ENCODE measurements at regions not wholly inside any gene's neighbourhood (a gene's known extent, or its start where the extent isn't known, plus 50 kb on each side); places are given as distances from the start of the nearest gene placed in this dataset.
"Not testable (repeated sequence)": the region's sequence is repeated elsewhere in the genome, so short reads cannot be mapped to it uniquely, and the experiment has no call there.

GRCh38 chr7:25448301-25448700 is 220.0 kb upstream of the NPVF start:
- Histone ChIP-seq H3K4me1 (replicated peaks in 1 of 2) (no peaks in the 10 kb centered on the region), H3K27ac (no peak overlapping the region), H3K4me3 (no peak overlapping the region)
- no peak for ATAC-seq (replicated peaks in 6 of 8)
- 7 to 100% (median 95%) methylated on average over 1 to 2 of the region's 2 CpGs for WGBS, 10 experiments
- in situ Hi-C loops (cut with MboI; ENCODE audit: low pct_unique_long_range_greater_than_20kb in 2 of 9, low sequenced_read_pairs in 9 of 9, unreplicated experiment in 9 of 9), result no loop called here

DNA sequence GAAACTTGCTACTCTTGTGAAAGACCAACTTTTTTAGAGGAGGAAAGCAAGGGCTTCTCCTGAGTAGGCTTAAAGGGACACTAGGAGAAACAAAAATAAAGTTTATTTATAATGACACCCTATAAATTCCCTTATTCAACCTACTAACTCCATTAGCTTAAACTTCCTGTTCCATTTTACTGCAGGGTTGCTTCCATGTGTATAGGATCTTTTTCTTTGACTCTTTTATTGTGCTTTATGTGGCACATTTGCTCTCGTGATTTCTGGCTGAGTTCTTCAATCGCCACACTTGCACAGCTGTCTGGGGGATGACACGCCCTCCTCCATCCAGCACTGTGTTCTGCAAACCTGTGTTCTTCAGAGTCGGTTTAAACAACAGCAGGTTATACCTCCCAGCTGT is 225.7 kb upstream of the NPVF start:
- peak in 2 of 8 experiments; percentile 15 to 48 for ATAC-seq (replicated peaks in 6 of 8)
- H3K27ac ChIP-seq, result no peak overlapping the region
- H3K4me1 ChIP-seq (replicated peaks in 1 of 2), result no peaks in the 10 kb centered on the region
- in situ Hi-C loops (cut with MboI; ENCODE audit: low pct_unique_long_range_greater_than_20kb in 2 of 9, low sequenced_read_pairs in 9 of 9, unreplicated experiment in 9 of 9), result no loop called here
- WGBS, 10 experiments, result 0 to 90% (median 52%) methylated on average over 1 to 4 of the region's 4 CpGs; no CpG with 5 or more reads in 2 of the 10 experiments
- no peak overlapping the region for H3K4me3 ChIP-seq

- ATAC-seq (replicated peaks in 6 of 8), result peak in 2 of 8 experiments; percentile 95
- WGBS, 10 experiments, result 20 to 92% (median 76%) methylated on average over 3 to 8 of the region's 9 CpGs; no CpG with 5 or more reads in 2 of the 10 experiments
- Histone ChIP-seq H3K4me1 (replicated peaks in 1 of 2) (no peaks in the 10 kb centered on the region), H3K27ac (no peak overlapping the region), H3K4me3 (no peak overlapping the region)
- in situ Hi-C loops (cut with MboI; ENCODE audit: low pct_unique_long_range_greater_than_20kb in 2 of 9, low sequenced_read_pairs in 9 of 9, unreplicated experiment in 9 of 9), result no loop called here
Measured at GRCh38 chr7:25454562-25455041, 226.3 kb upstream of the NPVF start.

- no peak overlapping the region for H3K27ac ChIP-seq
- in situ Hi-C loops (cut with MboI; ENCODE audit: low pct_unique_long_range_greater_than_20kb in 2 of 9, low sequenced_read_pairs in 9 of 9, unreplicated experiment in 9 of 9), result no loop called here
- no peaks in the 10 kb centered on the region for H3K4me1 ChIP-seq (replicated peaks in 1 of 2)
- WGBS, 10 experiments, result 44 to 100% (median 80%) methylated on average over 1 to 10 of the region's 10 CpGs; no CpG with 5 or more reads in 1 of the 10 experiments
- no peak overlapping the region for H3K4me3 ChIP-seq
- no peak for ATAC-seq (replicated peaks in 6 of 8)
Measured at GRCh38 chr7:25455683-25456251, 227.5 kb upstream of the NPVF start.

DNA sequence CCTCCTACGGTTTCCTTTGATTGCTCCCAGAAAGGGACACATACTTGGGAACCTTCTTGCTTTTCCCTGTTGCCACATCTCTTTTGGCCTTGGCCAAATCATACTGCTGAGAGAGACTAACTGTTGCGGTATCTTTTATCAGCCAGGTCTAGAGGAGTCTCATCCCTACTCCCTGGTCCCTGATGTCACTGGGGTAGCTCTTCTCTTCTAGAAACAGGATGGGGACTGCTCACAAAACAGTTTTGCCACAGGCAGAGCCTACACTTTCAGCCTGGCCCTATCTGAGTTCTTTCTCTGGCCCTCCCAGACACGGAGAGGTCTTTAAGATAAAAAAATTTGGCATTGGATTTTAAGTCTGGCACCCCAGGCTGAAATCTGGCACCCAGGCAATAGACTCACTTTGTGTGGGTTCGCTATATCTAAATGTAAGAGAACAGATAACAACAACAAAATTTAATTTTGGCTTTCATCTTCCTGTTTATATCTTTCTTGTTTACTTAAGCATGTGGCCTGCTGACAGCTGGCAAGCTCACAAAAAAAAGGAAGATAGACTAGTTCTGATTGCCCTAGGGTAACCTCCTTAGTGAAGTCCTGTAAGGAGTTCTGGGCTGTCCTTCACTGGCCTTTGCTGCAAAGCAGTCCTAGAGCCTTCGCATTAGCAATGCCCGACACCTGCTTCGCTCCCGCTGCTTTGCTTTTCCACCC is 228.3 kb upstream of the NPVF start:
- ATAC-seq (replicated peaks in 6 of 8), result no peak
- no peak overlapping the region for H3K4me3 ChIP-seq

DNA sequence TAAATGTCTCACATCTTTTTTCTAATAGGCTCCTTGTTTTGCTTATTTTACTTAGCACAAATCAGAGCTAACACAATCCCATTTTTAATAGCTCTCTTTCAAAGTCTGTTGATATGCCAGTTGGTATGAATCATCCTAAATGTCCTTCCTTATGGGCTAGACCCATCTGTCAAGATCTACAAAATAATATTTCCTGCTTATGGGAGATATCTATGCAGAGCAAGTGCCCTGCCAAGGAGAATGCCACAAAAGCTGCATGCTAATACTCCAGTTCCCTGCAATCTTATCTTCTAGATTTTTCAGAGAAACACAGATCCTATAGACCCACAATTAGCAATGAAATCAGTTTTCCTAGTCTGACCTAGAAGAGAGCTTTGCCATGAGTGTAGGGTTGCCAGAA is 230.8 kb upstream of the NPVF start:
- ATAC-seq (replicated peaks in 6 of 8), result no peak
- in situ Hi-C loops (cut with MboI; ENCODE audit: low pct_unique_long_range_greater_than_20kb in 2 of 9, low sequenced_read_pairs in 9 of 9, unreplicated experiment in 9 of 9), result no loop called here
- H3K4me1 ChIP-seq (replicated peaks in 1 of 2), result no peaks in the 10 kb centered on the region

More for the DNA sequence above, 228.3 kb upstream of the NPVF start:
- Histone ChIP-seq H3K4me1 (replicated peaks in 1 of 2) (no peaks in the 10 kb centered on the region), H3K27ac (no peak overlapping the region)
- 0 to 100% (median 84%) methylated on average over 2 to 7 of the region's 8 CpGs for WGBS, 10 experiments
- in situ Hi-C loops (cut with MboI; ENCODE audit: low pct_unique_long_range_greater_than_20kb in 2 of 9, low sequenced_read_pairs in 9 of 9, unreplicated experiment in 9 of 9), result no loop called here

DNA sequence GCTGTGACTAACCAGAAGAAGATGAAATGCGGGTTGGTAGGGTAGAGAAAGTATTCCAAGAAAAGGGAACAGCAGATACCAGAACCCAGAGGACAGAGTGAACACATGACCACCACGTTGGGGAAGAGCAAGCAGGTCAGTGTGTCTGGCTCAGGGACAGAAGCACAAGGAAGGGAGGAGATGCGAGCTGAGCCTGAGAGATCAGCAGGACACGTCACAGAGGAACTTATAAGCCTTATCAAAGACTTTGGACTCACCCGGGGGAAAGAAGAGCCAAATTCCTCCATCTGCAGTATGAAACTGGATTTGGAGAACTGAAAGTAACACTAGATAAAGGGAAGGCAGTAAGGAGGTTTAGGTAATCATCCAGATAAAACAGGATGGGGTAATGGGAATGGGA is 232.1 kb upstream of the NPVF start:
- H3K4me1 ChIP-seq (replicated peaks in 1 of 2), result no peaks in the 10 kb centered on the region
- H3K27ac ChIP-seq, result no peak overlapping the region
- 29 to 93% (median 70%) methylated on average over 2 to 5 of the region's 5 CpGs; no CpG with 5 or more reads in 1 of the 10 experiments for WGBS, 10 experiments
- in situ Hi-C loops (cut with MboI; ENCODE audit: low pct_unique_long_range_greater_than_20kb in 2 of 9, low sequenced_read_pairs in 9 of 9, unreplicated experiment in 9 of 9), result no loop called here
- ATAC-seq (replicated peaks in 6 of 8), result no peak
- no peak overlapping the region for H3K4me3 ChIP-seq

More for the DNA sequence above, 230.8 kb upstream of the NPVF start:
- H3K27ac ChIP-seq, result no peak overlapping the region
- H3K4me3 ChIP-seq, result no peak overlapping the region

DNA sequence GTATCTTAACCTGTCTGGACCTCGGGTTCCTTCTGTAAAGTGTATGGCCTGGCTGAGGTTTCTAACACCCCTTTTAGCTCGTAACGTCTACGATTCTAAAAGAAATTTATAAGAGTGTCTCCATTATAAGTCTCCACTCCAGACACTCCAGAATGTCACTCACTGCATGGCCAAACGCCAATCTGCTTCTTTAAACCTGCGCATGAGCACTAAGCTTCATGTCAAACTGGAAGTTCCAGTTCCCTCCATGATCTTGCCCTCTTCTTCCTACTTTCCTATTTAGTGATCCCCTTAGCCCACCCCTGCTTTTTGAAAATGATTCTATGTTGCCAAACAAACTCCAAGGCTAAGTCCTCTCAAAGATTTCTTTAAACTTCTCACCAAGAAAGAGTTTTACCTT is 241.4 kb upstream of the NPVF start:
- Histone ChIP-seq H3K4me1 (replicated peaks in 1 of 2) (no peaks in the 10 kb centered on the region), H3K4me3 (no peak overlapping the region), H3K27ac (no peak overlapping the region)
- in situ Hi-C loops (cut with MboI; ENCODE audit: low pct_unique_long_range_greater_than_20kb in 2 of 9, low sequenced_read_pairs in 9 of 9, unreplicated experiment in 9 of 9), result no loop called here
- ATAC-seq (replicated peaks in 6 of 8), result no peak
- WGBS, 10 experiments, result 28 to 100% (median 88%) methylated on average over 1 to 6 of the region's 6 CpGs; no CpG with 5 or more reads in 1 of the 10 experiments

DNA sequence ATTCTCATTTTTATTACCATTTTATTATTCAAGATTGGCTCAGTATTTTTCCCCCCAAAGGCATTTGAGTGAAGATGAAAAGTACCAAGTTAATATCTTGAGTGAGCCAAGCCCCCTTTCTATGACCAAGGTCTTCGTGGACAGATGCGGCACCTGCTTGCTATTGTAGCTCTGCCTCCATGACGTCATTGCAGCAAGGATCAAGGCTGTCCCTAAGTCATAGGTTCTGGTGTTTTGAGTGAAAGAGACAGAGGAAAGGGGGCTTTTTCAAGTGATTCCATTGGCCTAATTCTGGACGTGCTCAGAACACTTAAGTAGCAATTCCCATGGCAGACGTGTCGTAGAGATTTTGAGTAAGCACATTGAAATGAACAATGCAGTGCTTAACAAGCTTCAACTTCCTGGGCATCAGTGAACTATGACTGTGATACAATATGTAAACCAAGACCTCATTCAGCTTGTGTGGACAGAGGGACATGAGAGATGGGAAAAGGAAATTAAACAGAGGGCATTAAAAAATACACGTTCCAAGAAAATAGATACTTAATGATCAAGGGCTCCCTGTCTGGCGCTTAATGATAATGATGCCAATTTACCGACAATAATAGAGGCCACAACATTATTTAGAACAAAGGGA is 248.7 kb upstream of the NPVF start:
- no peaks in the 10 kb centered on the region for H3K4me1 ChIP-seq (replicated peaks in 1 of 2)
- WGBS, 10 experiments, result 33 to 82% (median 65%) methylated on average over 2 to 9 of the region's 9 CpGs; no CpG with 5 or more reads in 1 of the 10 experiments
- H3K4me3 ChIP-seq, result no peak overlapping the region
- in situ Hi-C loops (cut with MboI; ENCODE audit: low pct_unique_long_range_greater_than_20kb in 2 of 9, low sequenced_read_pairs in 9 of 9, unreplicated experiment in 9 of 9), result no loop called here
- ATAC-seq (replicated peaks in 6 of 8), result peak in 1 of 8 experiments; percentile 70
- H3K27ac ChIP-seq, result no peak overlapping the region

DNA sequence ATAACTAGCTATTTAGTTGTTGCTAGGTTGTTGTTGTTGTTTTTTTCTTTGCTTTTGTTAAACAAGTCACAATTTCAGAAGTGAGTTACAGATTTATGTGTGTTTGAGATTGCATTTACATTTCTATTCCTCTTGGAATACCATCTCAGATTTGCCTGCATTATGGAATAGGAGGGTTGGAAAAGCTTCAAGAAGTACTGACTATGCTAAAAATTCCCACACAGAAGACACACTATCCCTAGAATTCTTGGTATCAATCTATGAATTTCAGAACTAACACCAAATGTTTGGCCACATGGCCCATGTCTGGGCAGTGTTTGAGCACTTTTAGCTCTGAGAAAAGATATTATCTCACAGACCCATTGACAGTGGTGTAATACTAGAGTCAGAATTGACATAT is 249.9 kb upstream of the NPVF start:
- H3K4me1 ChIP-seq (replicated peaks in 1 of 2); H3K27ac ChIP-seq; ATAC-seq (replicated peaks in 6 of 8); in situ Hi-C loops (cut with MboI; ENCODE audit: low pct_unique_long_range_greater_than_20kb in 2 of 9, low sequenced_read_pairs in 9 of 9, unreplicated experiment in 9 of 9); H3K4me3 ChIP-seq: not testable (repeated sequence)

- peak in 3 of 8 experiments; percentile 18 to 45 (median 30) for ATAC-seq (replicated peaks in 6 of 8)
- WGBS, 10 experiments, result 27 to 100% (median 82%) methylated on average over 1 to 2 of the region's 2 CpGs; no CpG with 5 or more reads in 2 of the 10 experiments
- Histone ChIP-seq H3K27ac (no peak overlapping the region), H3K4me3 (no peak overlapping the region), H3K4me1 (replicated peaks in 1 of 2) (no peaks in the 10 kb centered on the region)
- in situ Hi-C loops (cut with MboI; ENCODE audit: low pct_unique_long_range_greater_than_20kb in 2 of 9, low sequenced_read_pairs in 9 of 9, unreplicated experiment in 9 of 9), result no loop called here
Measured at GRCh38 chr7:25478925-25479324, 250.6 kb upstream of the NPVF start.

GRCh38 chr7:25481891-25482290 is 253.6 kb upstream of the NPVF start:
- in situ Hi-C loops (cut with MboI; ENCODE audit: low pct_unique_long_range_greater_than_20kb in 2 of 9, low sequenced_read_pairs in 9 of 9, unreplicated experiment in 9 of 9), result no loop called here
- no peak overlapping the region for H3K27ac ChIP-seq
- peak in 1 of 8 experiments; percentile 32 for ATAC-seq (replicated peaks in 6 of 8)
- no peak overlapping the region for H3K4me3 ChIP-seq
- H3K4me1 ChIP-seq (replicated peaks in 1 of 2), result no peaks in the 10 kb centered on the region

DNA sequence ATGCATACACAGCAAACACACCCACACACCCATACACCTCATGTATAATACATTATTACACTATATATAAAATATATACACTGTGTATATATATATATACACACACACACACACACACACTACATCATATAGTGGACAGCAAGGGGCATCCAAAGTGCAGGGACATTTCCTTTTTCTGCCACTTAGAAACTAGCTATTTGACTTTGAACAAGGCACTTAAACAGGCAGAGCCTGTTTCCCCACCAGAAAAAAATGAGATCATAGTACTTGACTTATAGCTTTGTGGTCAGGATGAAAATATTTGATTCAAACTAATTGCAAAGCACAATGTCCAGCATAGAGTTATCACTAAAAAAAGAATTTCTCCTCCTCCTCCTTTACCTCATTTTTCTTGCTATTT is 254.3 kb upstream of the NPVF start:
- Histone ChIP-seq H3K4me3 (no peak overlapping the region), H3K4me1 (replicated peaks in 1 of 2) (no peaks in the 10 kb centered on the region), H3K27ac (no peak overlapping the region)
- no peak for ATAC-seq (replicated peaks in 6 of 8)
- in situ Hi-C loops (cut with MboI; ENCODE audit: low pct_unique_long_range_greater_than_20kb in 2 of 9, low sequenced_read_pairs in 9 of 9, unreplicated experiment in 9 of 9), result no loop called here
